Spleen (tissue), 11 donors: ENCODE measurements at regions not wholly inside any gene's neighbourhood (a gene's known extent, or its start where the extent isn't known, plus 50 kb on each side); places are given as distances from the start of the nearest gene placed in this dataset.

Source experiments
- DNase-seq: peaks from one replicate; pipeline ENCODE4 v3.0.0-alpha.2; 2020
- H3K27ac ChIP-seq, 8 donors: fragments of 200-600 bp; sonication (generic) in 7 of 8; 1 replicate in 4 of 8; 2 replicates in 4 of 8; pipeline versions ENCODE4 v1.5.0 to v1.8.0; 2016 to 2021; ENCODE audit warnings: inconsistent platforms in 4 of 8, mild to moderate bottlenecking in 4 of 8, moderate library complexity in 1 of 8
- H3K27me3 ChIP-seq, 7 donors: fragments of 200-600 bp; sonication (generic) in 6 of 7; replicated peaks in 1 of 7; 1 replicate in 4 of 7; 2 replicates in 3 of 7; pipeline versions ENCODE4 v1.5.0 to v1.8.0; 2016 to 2021; ENCODE audit warnings: inconsistent platforms in 3 of 7, mild to moderate bottlenecking in 1 of 7
- H3K36me3 ChIP-seq, 6 donors: fragments of 200-600 bp; sonication (generic) in 5 of 6; 1 replicate in 4 of 6; 2 replicates in 2 of 6; pipeline versions ENCODE4 v1.5.0 to v1.8.0; 2016 to 2021; ENCODE audit warnings: inconsistent platforms in 2 of 6
- H3K4me1 ChIP-seq, 6 donors: fragments of 200-600 bp; sonication (generic) in 5 of 6; 1 replicate in 3 of 6; 2 replicates in 3 of 6; pipeline versions ENCODE4 v1.5.0 to v1.8.0; 2016 to 2021; ENCODE audit warnings: inconsistent platforms in 3 of 6
- H3K4me3 ChIP-seq, 8 donors: fragments of 200-600 bp; sonication (generic) in 7 of 8; 1 replicate in 4 of 8; 2 replicates in 4 of 8; pipeline versions ENCODE4 v1.5.0 to v1.8.0; 2016 to 2021; ENCODE audit warnings: inconsistent platforms in 4 of 8, mild to moderate bottlenecking in 4 of 8, moderate library complexity in 2 of 8
- H3K9me3 ChIP-seq, 8 donors: fragments of 200-600 bp; sonication (generic) in 7 of 8; 1 replicate in 4 of 8; 2 replicates in 4 of 8; pipeline versions ENCODE4 v1.5.0 to v1.8.0; 2016 to 2021; ENCODE audit warnings: inconsistent platforms in 4 of 8
- POLR2A ChIP-seq, 3 donors: fragments of 450-650 bp; IDR thresholded peaks; one replicate each; pipeline ENCODE4 v1.5.1; 2017; ENCODE audit warnings: antibody characterized with exemption in 3 of 3, mild to moderate bottlenecking in 1 of 3
- POLR2AphosphoS5 ChIP-seq, 3 donors: sonication (generic); formaldehyde crosslinking; IDR thresholded peaks; one replicate each; pipeline ENCODE4 v1.5.1; 2017; ENCODE audit warnings: antibody characterized with exemption in 3 of 3
- WGBS, 5 donors: extraction: QIAGEN DNeasy Blood & Tissue Kit in 3 of 5; methylation state at CpG; one replicate each; pipeline versions ENCODE4 v1.1.5 to v1.1.7; 2013 to 2018; 5-methylcytosine and 5-hydroxymethylcytosine counted together
- intact Hi-C: fragments of 100-400 bp; cut with DNase I; formaldehyde crosslinking; loops from one replicate; pipeline ENCODE4 v1.15.0; 2023; ENCODE audit warnings: low total_unique reads
- TF ChIP-seq, protein P1 (sequence below), 11 experiments: fragments of 200-600 bp in 7 of 11; fragments of 450-650 bp in 4 of 11; sonication (generic) in 4 of 11; IDR thresholded peaks in 8 of 11; conservative IDR thresholded peaks in 3 of 11; 1 replicate in 7 of 11; 2 replicates in 4 of 11; pipeline versions ENCODE4 v1.4.0 to v1.8.0; 2016 to 2021; ENCODE audit warnings: antibody characterized with exemption in 11 of 11, inconsistent platforms in 4 of 11, mild to moderate bottlenecking in 1 of 11
- donor health status: healthy with polysubstance abuse.
- donor health status: DM: no; HTN: no; CAD: no; lungs with moderate emphysema.
- donor health status: DM: no; HTN: no; CAD: no.
- donor health status: Bipolar disorder and iron deficiency.
- donor health status: healthy.
- donor health status: DM: no; HTN: no; CAD: no.
- donor health status: DM: yes; HTN: yes; CAD: no.

DNA sequence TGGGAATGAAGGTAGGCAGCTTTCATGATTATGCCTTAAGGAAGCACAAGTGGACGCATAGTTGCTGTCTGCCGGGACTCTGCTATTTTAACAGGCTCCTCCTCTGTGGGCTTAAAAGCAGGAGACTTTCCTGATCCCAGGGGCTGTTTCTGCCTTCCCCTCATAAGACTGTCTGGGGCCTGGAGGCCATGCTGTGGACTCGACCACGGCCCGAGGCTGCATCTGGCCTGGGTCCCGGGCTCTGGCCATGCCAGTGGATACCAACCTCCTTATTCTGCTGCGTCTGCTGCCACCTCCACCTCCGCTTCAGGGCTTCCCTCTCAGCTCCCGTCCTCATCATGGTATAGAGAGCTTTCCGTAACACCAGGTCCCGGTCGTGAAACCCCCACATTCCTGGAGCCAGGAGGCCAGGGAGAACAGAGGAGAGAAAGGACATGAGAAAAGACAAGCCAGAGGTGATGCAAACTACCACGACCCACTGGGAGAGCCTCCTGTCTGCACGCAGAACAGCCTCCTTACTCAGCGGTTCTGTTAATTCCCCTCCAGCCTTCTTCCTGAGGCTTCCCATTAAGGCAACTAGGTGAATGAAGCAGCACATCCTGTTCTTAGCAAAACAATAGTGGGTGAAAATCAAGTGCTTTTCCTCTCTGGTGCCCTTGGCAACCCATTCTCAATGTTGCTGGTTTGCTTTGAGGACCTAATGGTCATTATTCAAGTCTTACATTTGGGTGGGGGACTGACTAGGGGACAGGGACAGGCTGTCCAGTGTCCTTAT is 200.5 kb downstream of the KLF13 start:
- 67 to 77% (median 72%) methylated on average over 14 to 15 of the region's 15 CpGs for WGBS, 5 donors
- no peak for DNase-seq
- Histone ChIP-seq H3K36me3 (no peaks in the 10 kb centered on the region), H3K27ac (no peak overlapping the region), H3K4me3 (no peak overlapping the region), H3K27me3 (peaks cover 0 to 14% (median 0%) of the 10 kb centered on the region in 7 donors), H3K9me3 (no peaks in the 10 kb centered on the region), H3K4me1 (peaks cover 0 to 9% (median 0%) of the 10 kb centered on the region in 6 donors)
- TF ChIP-seq POLR2AphosphoS5 (IDR thresholded peaks at IDR 0.05) (no peak), POLR2A (IDR thresholded peaks at IDR 0.05) (no peak)
- TF ChIP-seq, protein P1, sequence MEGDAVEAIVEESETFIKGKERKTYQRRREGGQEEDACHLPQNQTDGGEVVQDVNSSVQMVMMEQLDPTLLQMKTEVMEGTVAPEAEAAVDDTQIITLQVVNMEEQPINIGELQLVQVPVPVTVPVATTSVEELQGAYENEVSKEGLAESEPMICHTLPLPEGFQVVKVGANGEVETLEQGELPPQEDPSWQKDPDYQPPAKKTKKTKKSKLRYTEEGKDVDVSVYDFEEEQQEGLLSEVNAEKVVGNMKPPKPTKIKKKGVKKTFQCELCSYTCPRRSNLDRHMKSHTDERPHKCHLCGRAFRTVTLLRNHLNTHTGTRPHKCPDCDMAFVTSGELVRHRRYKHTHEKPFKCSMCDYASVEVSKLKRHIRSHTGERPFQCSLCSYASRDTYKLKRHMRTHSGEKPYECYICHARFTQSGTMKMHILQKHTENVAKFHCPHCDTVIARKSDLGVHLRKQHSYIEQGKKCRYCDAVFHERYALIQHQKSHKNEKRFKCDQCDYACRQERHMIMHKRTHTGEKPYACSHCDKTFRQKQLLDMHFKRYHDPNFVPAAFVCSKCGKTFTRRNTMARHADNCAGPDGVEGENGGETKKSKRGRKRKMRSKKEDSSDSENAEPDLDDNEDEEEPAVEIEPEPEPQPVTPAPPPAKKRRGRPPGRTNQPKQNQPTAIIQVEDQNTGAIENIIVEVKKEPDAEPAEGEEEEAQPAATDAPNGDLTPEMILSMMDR (IDR thresholded peaks at IDR 0.05 in 8 of 11, conservative IDR thresholded peaks at IDR 0.05 in 3 of 11) = no peak
- intact Hi-C loops = no loop called here

GRCh38 chr15:31528846-31529245 is 202.2 kb downstream of the KLF13 start:
- DNase-seq = no peak
- H3K36me3 ChIP-seq = no peaks in the 10 kb centered on the region
- peaks cover 0 to 9% (median 0%) of the 10 kb centered on the region in 6 donors for H3K4me1 ChIP-seq
- intact Hi-C loops = no loop called here
- no peaks in the 10 kb centered on the region for H3K9me3 ChIP-seq
- WGBS, 5 donors = 88 to 97% (median 94%) methylated on average over 2 of the region's 2 CpGs
- no peak for TF ChIP-seq POLR2A (IDR thresholded peaks at IDR 0.05)
- TF ChIP-seq, protein P1 (IDR thresholded peaks at IDR 0.05 in 8 of 11, conservative IDR thresholded peaks at IDR 0.05 in 3 of 11) = no peak
- no peak overlapping the region for H3K4me3 ChIP-seq
- H3K27ac ChIP-seq = no peak overlapping the region
- H3K27me3 ChIP-seq = peaks cover 0 to 14% (median 0%) of the 10 kb centered on the region in 7 donors

DNA sequence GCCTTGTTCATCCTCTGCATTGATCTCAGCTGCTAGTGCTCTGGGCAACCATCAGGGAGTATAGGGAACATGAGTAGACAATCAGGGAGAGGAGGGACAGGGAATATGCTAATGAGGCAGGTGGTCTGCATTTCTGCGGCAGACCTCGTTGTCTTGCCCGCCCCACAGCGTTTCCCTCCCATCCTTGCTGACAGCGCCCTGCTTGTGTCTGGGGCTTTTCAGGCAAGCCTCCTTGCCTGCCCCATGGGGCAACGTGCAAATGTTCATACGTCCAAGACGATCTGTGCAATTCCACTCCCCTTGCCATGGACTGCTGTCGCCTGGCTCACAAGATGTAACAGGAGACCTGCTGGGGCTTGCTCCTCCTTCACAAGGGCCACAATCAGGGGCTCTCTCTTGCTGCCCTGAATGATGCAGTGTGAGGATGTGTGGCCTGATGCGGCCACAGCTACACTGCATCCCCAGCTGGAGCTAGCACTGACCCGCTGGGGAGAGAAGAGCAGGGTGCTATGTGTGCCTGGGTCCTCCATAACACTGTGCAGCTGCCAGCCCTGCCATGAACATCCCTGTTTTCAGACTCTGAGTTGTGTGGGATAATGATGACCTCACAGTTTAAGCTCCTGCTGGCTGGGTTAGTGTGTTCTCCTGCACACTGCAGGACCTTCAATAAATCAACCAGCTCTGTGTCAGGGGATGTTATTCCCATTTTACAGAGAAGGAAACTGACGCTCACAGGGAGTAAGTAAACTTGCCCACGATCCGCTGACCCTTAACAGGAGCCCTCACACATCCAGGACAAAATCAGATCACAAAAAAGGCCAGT is 211.3 kb downstream of the KLF13 start:
- Histone ChIP-seq H3K27ac (no peak overlapping the region), H3K4me3 (no peak overlapping the region), H3K27me3 (peaks cover 0 to 19% (median 0%) of the 10 kb centered on the region in 7 donors), H3K36me3 (no peaks in the 10 kb centered on the region), H3K9me3 (no peaks in the 10 kb centered on the region), H3K4me1 (no peaks in the 10 kb centered on the region)
- TF ChIP-seq POLR2A (IDR thresholded peaks at IDR 0.05) (no peak), POLR2AphosphoS5 (IDR thresholded peaks at IDR 0.05) (no peak)
- TF ChIP-seq, protein P1 (IDR thresholded peaks at IDR 0.05 in 8 of 11, conservative IDR thresholded peaks at IDR 0.05 in 3 of 11) = no peak
- intact Hi-C loops = no loop called here
- WGBS, 5 donors = 87 to 95% (median 89%) methylated on average over 13 to 14 of the region's 14 CpGs
- no peak for DNase-seq

GRCh38 chr15:31540633-31541032 is 214.0 kb downstream of the KLF13 start:
- intact Hi-C loops = no loop called here
- TF ChIP-seq, protein P1 (IDR thresholded peaks at IDR 0.05 in 8 of 11, conservative IDR thresholded peaks at IDR 0.05 in 3 of 11) = no peak
- TF ChIP-seq POLR2AphosphoS5 (IDR thresholded peaks at IDR 0.05) = no peak
- no peak for TF ChIP-seq POLR2A (IDR thresholded peaks at IDR 0.05)
- 89 to 97% (median 95%) methylated on average over 2 of the region's 2 CpGs for WGBS, 5 donors

More at GRCh38 chr15:31540633-31541032, 214.0 kb downstream of the KLF13 start:
- no peak for DNase-seq
- H3K36me3 ChIP-seq = no peaks in the 10 kb centered on the region
- no peaks in the 10 kb centered on the region for H3K4me1 ChIP-seq
- no peak overlapping the region for H3K4me3 ChIP-seq
- H3K27ac ChIP-seq = no peak overlapping the region
- H3K9me3 ChIP-seq = no peaks in the 10 kb centered on the region
- H3K27me3 ChIP-seq = peaks cover 0 to 19% (median 0%) of the 10 kb centered on the region in 7 donors
